Lower lobe of right lung (tissue), 2 donors: ENCODE measurements at regions not wholly inside any gene's neighbourhood (a gene's known extent, or its start where the extent isn't known, plus 50 kb on each side); places are given as distances from the start of the nearest gene placed in this dataset.

Experiments used
- ATAC-seq, 2 donors: fragments of 200-7000 bp; cut with Tn5 transposase; one replicate each; pipeline ENCODE4 v1.9.1; 2020 to 2022; ENCODE audit warnings: mild to moderate bottlenecking in 2 of 2, moderate library complexity in 2 of 2
- DNase-seq: peaks from one replicate; pipeline ENCODE4 v3.0.0-alpha.2; 2020
- H3K27ac ChIP-seq: fragments of 200-600 bp; one replicate; pipeline ENCODE4 v1.8.0; 2022
- H3K27me3 ChIP-seq: fragments of 200-600 bp; one replicate; pipeline ENCODE4 v1.8.0; 2022; ENCODE audit warnings: low read depth
- H3K36me3 ChIP-seq: fragments of 200-600 bp; one replicate; pipeline ENCODE4 v1.8.0; 2022; ENCODE audit warnings: mild to moderate bottlenecking
- H3K4me1 ChIP-seq: fragments of 200-600 bp; one replicate; pipeline ENCODE4 v1.8.0; 2022
- H3K4me3 ChIP-seq: fragments of 200-600 bp; one replicate; pipeline ENCODE4 v1.8.0; 2022; ENCODE audit warnings: mild to moderate bottlenecking
- H3K9me3 ChIP-seq: fragments of 200-600 bp; one replicate; pipeline ENCODE4 v1.8.0; 2022
- CTCF ChIP-seq: fragments of 200-600 bp; IDR thresholded peaks from one replicate; pipeline ENCODE4 v1.8.0; 2022; ENCODE audit warnings: antibody characterized with exemption, mild to moderate bottlenecking
- intact Hi-C: fragments of 100-400 bp; cut with DNase I; formaldehyde crosslinking; loops from one replicate; pipeline ENCODE4 v1.11.0; 2022
- donor health status: DM: no; HTN: yes; CAD: no; lungs with severe emphysema.

- no peak for TF ChIP-seq CTCF
- H3K9me3 ChIP-seq: no peaks in the 10 kb centered on the region
- intact Hi-C loops: no loop called here
- DNase-seq: no peak
- H3K27me3 ChIP-seq: no peaks in the 10 kb centered on the region
- no peaks in the 10 kb centered on the region for H3K36me3 ChIP-seq
- no peak overlapping the region for H3K27ac ChIP-seq
- H3K4me1 ChIP-seq: no peaks in the 10 kb centered on the region
- no peak for ATAC-seq
- H3K4me3 ChIP-seq: no peak overlapping the region
Observed at GRCh38 chr4:11158971-11159370, 269.7 kb downstream of the HS3ST1 start.

GRCh38 chr4:11155208-11155867, 273.4 kb downstream of the HS3ST1 start:
- intact Hi-C loops: no loop called here

GRCh38 chr4:11153171-11153750, 275.4 kb downstream of the HS3ST1 start:
- Histone ChIP-seq H3K36me3 (no peaks in the 10 kb centered on the region), H3K4me1 (no peaks in the 10 kb centered on the region), H3K27ac (no peak overlapping the region), H3K4me3 (no peak overlapping the region), H3K27me3 (no peaks in the 10 kb centered on the region), H3K9me3 (no peaks in the 10 kb centered on the region)
- TF ChIP-seq CTCF: no peak
- no peak for DNase-seq
- intact Hi-C loops: no loop called here
- ATAC-seq: no peak

More at GRCh38 chr4:11155208-11155867, 273.4 kb downstream of the HS3ST1 start:
- Histone ChIP-seq H3K36me3 (no peaks in the 10 kb centered on the region), H3K9me3 (no peaks in the 10 kb centered on the region), H3K4me1 (no peaks in the 10 kb centered on the region), H3K4me3 (no peak overlapping the region), H3K27me3 (no peaks in the 10 kb centered on the region), H3K27ac (no peak overlapping the region)
- no peak for TF ChIP-seq CTCF
- no peak for DNase-seq
- no peak for ATAC-seq

GRCh38 chr4:11152684-11153083, 276.0 kb downstream of the HS3ST1 start:
- no peaks in the 10 kb centered on the region for H3K27me3 ChIP-seq
- no peak for ATAC-seq
- no peak for DNase-seq
- no peaks in the 10 kb centered on the region for H3K9me3 ChIP-seq
- TF ChIP-seq CTCF: no peak
- no peaks in the 10 kb centered on the region for H3K36me3 ChIP-seq
- H3K4me1 ChIP-seq: no peaks in the 10 kb centered on the region
- H3K27ac ChIP-seq: no peak overlapping the region
- intact Hi-C loops: no loop called here
- no peak overlapping the region for H3K4me3 ChIP-seq

- H3K9me3 ChIP-seq: no peaks in the 10 kb centered on the region
- DNase-seq (no peak), ATAC-seq (no peak)
- H3K36me3 ChIP-seq: no peaks in the 10 kb centered on the region
- no peak for TF ChIP-seq CTCF
- H3K4me3 ChIP-seq: no peak overlapping the region
- intact Hi-C loops: no loop called here
- H3K27ac ChIP-seq: no peak overlapping the region
- no peaks in the 10 kb centered on the region for H3K4me1 ChIP-seq
- no peaks in the 10 kb centered on the region for H3K27me3 ChIP-seq
Observed at GRCh38 chr4:11151500-11151899, 277.2 kb downstream of the HS3ST1 start.
